WTC11 (cell line): ENCODE measurements at regions not wholly inside any gene's neighbourhood (a gene's known extent, or its start where the extent isn't known, plus 50 kb on each side); places are given as distances from the start of the nearest gene placed in this dataset.

Source experiments
- ATAC-seq: fragments of 200-7000 bp; cut with Tn5 transposase; 2 replicates; pipeline ENCODE4 v1.10.0; 2021; ENCODE audit warnings: mild to moderate bottlenecking, moderate library complexity
- CTCF ChIA-PET: fragments of 300-600 bp; sonication (Branson Sonifier 250); formaldehyde crosslinking; loops from one replicate; lab custom pipeline; 2021; ENCODE audit warnings: antibody characterized with exemption; lab: Charles Lee
- POLR2A ChIA-PET: fragments of 350-600 bp; sonication (Branson Sonifier 250); formaldehyde crosslinking; loops from one replicate; lab custom pipeline; 2021; ENCODE audit warnings: antibody characterized with exemption; lab: Charles Lee
- DNase-seq: peaks from one replicate; pipeline ENCODE4 v3.0.0; 2021; ENCODE audit warnings: low spot score
- H3K27ac Mint-ChIP-seq: 2 replicates; pipeline ENCODE4 v1.8.0; 2021; ENCODE audit warnings: mixed read lengths
- H3K27me3 Mint-ChIP-seq: 2 replicates; pipeline ENCODE4 v1.8.0; 2021; ENCODE audit warnings: low read depth, mild to moderate bottlenecking, moderate library complexity, mixed read lengths
- H3K36me3 Mint-ChIP-seq: 2 replicates; pipeline ENCODE4 v1.8.0; 2021; ENCODE audit warnings: mixed read lengths
- H3K4me1 Mint-ChIP-seq: 2 replicates; pipeline ENCODE4 v1.8.0; 2022; ENCODE audit warnings: mixed read lengths
- H3K4me3 Mint-ChIP-seq: 2 replicates; pipeline ENCODE4 v1.8.0; 2021; ENCODE audit warnings: mild to moderate bottlenecking, moderate library complexity, mixed read lengths
- H3K9me3 Mint-ChIP-seq: 2 replicates; pipeline ENCODE4 v1.8.0; 2021; ENCODE audit warnings: mixed read lengths
- AR ChIP-seq: fragments of 250-450 bp; sonication (Bioruptor Pico); IDR thresholded peaks from 2 replicates; pipeline ENCODE4 v1.9.0; 2021; ENCODE audit warnings: mild to moderate bottlenecking
- ARID4B ChIP-seq: sonication (generic); formaldehyde crosslinking; IDR thresholded peaks from 2 replicates; pipeline ENCODE4 v1.8.0; 2023; ENCODE audit warnings: missing genetic modification reagents, mild to moderate bottlenecking, borderline replicate concordance
- E2F1 ChIP-seq: sonication (generic); formaldehyde crosslinking; IDR thresholded peaks from 2 replicates; pipeline ENCODE4 v1.8.0; 2022; ENCODE audit warnings: mild to moderate bottlenecking, missing genetic modification reagents
- ELF4 ChIP-seq: sonication (generic); formaldehyde crosslinking; IDR thresholded peaks from 2 replicates; pipeline ENCODE4 v1.8.1; 2022; ENCODE audit warnings: low read depth, mild to moderate bottlenecking, moderate library complexity, missing genetic modification reagents
- FOXJ3 ChIP-seq: sonication (generic); formaldehyde crosslinking; IDR thresholded peaks from 2 replicates; pipeline ENCODE4 v1.9.0; 2021; ENCODE audit warnings: missing genetic modification reagents, mild to moderate bottlenecking, borderline replicate concordance
- FOXP1 ChIP-seq: sonication (generic); formaldehyde crosslinking; IDR thresholded peaks from 2 replicates; pipeline ENCODE4 v1.8.0; 2022; ENCODE audit warnings: missing genetic modification reagents, mild to moderate bottlenecking, moderate library complexity, borderline replicate concordance
- IRF1 ChIP-seq: sonication (generic); formaldehyde crosslinking; IDR thresholded peaks from 2 replicates; pipeline ENCODE4 v1.8.0; 2023; ENCODE audit warnings: missing genetic modification reagents
- MLX ChIP-seq: sonication (generic); formaldehyde crosslinking; IDR thresholded peaks from 2 replicates; pipeline ENCODE4 v1.8.1; 2023; ENCODE audit warnings: mild to moderate bottlenecking, missing genetic modification reagents, moderate library complexity
- NFATC4 ChIP-seq: fragments of 250-450 bp; sonication (Bioruptor Pico); IDR thresholded peaks from 2 replicates; pipeline ENCODE4 v1.9.0; 2021; ENCODE audit warnings: mild to moderate bottlenecking
- NFYB ChIP-seq: sonication (generic); formaldehyde crosslinking; conservative IDR thresholded peaks from 2 replicates; pipeline ENCODE4 v1.8.0; 2022; ENCODE audit warnings: low read depth, missing genetic modification reagents
- NR1H2 ChIP-seq: sonication (generic); formaldehyde crosslinking; IDR thresholded peaks from 2 replicates; pipeline ENCODE4 v1.9.0; 2021; ENCODE audit warnings: mild to moderate bottlenecking, moderate library complexity, missing genetic modification reagents
- TP53 ChIP-seq: sonication (generic); formaldehyde crosslinking; IDR thresholded peaks from 2 replicates; pipeline ENCODE4 v1.8.1; 2023; ENCODE audit warnings: mild to moderate bottlenecking, missing genetic modification reagents
- USF2 ChIP-seq: sonication (generic); formaldehyde crosslinking; IDR thresholded peaks from 2 replicates; pipeline ENCODE4 v1.8.1; 2023; ENCODE audit warnings: mild to moderate bottlenecking, missing genetic modification reagents, moderate library complexity
- ZNF219 ChIP-seq: sonication (generic); formaldehyde crosslinking; IDR thresholded peaks from 2 replicates; pipeline ENCODE4 v1.8.0; 2023; ENCODE audit warnings: missing genetic modification reagents, mild to moderate bottlenecking, borderline replicate concordance
- ZNF671 ChIP-seq: fragments of 250-450 bp; sonication (Bioruptor Pico); IDR thresholded peaks from 2 replicates; pipeline ENCODE4 v1.8.0; 2021; ENCODE audit warnings: mild to moderate bottlenecking

- Mint-ChIP-seq H3K27ac (no peak overlapping the region), H3K9me3 (peaks cover 25% of the 10 kb centered on the region), H3K4me3 (no peak overlapping the region), H3K4me1 (peaks cover 5% of the 10 kb centered on the region), H3K27me3 (no peaks in the 10 kb centered on the region), H3K36me3 (no peaks in the 10 kb centered on the region; the same call in 1 of the 2 replicates)
- TF ChIP-seq ARID4B (CRISPR knock-in tag) (no peak), IRF1 (CRISPR knock-in tag) (no peak), ZNF671 (CRISPR knock-in tag) (no peak), E2F1 (CRISPR knock-in tag) (no peak), FOXJ3 (CRISPR knock-in tag) (no peak), TP53 (CRISPR knock-in tag) (no peak), NFATC4 (CRISPR knock-in tag) (no peak), NFYB (CRISPR knock-in tag) (no peak), NR1H2 (CRISPR knock-in tag) (no peak), ZNF219 (no peak), USF2 (CRISPR knock-in tag) (no peak), FOXP1 (CRISPR knock-in tag) (no peak), AR (no peak), MLX (no peak), ELF4 (CRISPR knock-in tag) (no peak)
- ATAC-seq (no peak), DNase-seq (no peak)
- POLR2A ChIA-PET = no interaction called here
- CTCF ChIA-PET = no interaction called here
Measured at GRCh38 chr10:28962768-28963167, 285.4 kb downstream of the BAMBI start.
